ENCODE measurements at regions not wholly inside any gene's neighbourhood (a gene's known extent, or its start where the extent isn't known, plus 50 kb on each side); places are given as distances from the start of the nearest gene placed in this dataset.

DNA sequence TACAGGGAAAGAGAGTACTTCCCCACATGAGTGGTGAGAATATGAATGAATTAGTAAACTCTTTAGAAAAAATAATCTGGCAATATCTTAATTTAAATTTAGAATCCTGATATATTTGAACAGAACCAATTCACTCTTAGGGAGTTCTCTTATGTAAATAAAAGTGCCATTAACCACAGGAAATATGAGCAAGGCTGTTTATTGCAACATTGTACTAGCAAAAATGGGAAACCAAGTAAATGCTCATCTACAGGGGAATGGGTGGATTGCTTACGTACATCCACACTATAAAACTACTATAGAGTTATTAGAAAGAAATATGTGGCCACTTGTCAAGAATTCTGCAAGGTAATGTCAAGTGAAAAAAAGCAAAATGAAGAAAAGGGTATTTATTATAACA lies 274.5 kb downstream of the TLE1 start:
- BruUV-seq (replicated peaks): no TSS peak
- H3K4me1 Mint-ChIP-seq (ENCODE audit: insufficient read depth, unreplicated experiment): no peaks in the 10 kb centered on the region
- intact Hi-C loops (cut with micrococcal nuclease): no loop called here
- DNase-seq (ENCODE audit: unreplicated experiment): no peak
- H3K27ac Mint-ChIP-seq (ENCODE audit: low read depth, unreplicated experiment): no peak overlapping the region
- CTCF ChIA-PET: no interaction called here
- POLR2A ChIA-PET: no interaction called here
- no peaks in the 10 kb centered on the region for H3K9me3 Mint-ChIP-seq (ENCODE audit: unreplicated experiment)
- TF ChIP-seq, protein P1, sequence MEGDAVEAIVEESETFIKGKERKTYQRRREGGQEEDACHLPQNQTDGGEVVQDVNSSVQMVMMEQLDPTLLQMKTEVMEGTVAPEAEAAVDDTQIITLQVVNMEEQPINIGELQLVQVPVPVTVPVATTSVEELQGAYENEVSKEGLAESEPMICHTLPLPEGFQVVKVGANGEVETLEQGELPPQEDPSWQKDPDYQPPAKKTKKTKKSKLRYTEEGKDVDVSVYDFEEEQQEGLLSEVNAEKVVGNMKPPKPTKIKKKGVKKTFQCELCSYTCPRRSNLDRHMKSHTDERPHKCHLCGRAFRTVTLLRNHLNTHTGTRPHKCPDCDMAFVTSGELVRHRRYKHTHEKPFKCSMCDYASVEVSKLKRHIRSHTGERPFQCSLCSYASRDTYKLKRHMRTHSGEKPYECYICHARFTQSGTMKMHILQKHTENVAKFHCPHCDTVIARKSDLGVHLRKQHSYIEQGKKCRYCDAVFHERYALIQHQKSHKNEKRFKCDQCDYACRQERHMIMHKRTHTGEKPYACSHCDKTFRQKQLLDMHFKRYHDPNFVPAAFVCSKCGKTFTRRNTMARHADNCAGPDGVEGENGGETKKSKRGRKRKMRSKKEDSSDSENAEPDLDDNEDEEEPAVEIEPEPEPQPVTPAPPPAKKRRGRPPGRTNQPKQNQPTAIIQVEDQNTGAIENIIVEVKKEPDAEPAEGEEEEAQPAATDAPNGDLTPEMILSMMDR (IDR thresholded peaks at IDR 0.05; ENCODE audit: unreplicated experiment): no peak
- H3K36me3 Mint-ChIP-seq (ENCODE audit: insufficient read depth, unreplicated experiment): no peaks in the 10 kb centered on the region
- no peak overlapping the region for H3K4me3 Mint-ChIP-seq (ENCODE audit: unreplicated experiment)
- H3K27me3 Mint-ChIP-seq (ENCODE audit: insufficient read depth, unreplicated experiment): no peaks in the 10 kb centered on the region

DNA sequence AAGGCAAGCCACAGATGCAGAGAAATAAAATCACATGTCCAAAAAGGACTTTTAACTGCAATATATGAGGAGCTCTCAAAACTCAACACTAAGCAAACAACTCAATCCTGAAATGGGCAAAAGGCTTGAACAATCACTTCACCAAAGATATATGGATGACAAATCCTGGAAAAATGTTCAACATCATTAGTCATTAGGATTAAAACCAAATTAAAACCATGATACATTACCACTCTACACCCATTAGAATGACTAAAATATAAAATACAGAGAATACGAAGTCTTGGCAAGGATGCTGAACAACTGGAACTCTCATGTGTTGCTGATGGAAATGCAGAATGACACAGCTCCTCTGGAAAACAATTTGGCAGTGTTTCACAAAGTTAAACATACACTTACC lies 277.4 kb downstream of the TLE1 start:
- DNase-seq (ENCODE audit: unreplicated experiment): no peak
- peaks cover 6% of the 10 kb centered on the region for H3K36me3 Mint-ChIP-seq (ENCODE audit: insufficient read depth, unreplicated experiment)

DNA sequence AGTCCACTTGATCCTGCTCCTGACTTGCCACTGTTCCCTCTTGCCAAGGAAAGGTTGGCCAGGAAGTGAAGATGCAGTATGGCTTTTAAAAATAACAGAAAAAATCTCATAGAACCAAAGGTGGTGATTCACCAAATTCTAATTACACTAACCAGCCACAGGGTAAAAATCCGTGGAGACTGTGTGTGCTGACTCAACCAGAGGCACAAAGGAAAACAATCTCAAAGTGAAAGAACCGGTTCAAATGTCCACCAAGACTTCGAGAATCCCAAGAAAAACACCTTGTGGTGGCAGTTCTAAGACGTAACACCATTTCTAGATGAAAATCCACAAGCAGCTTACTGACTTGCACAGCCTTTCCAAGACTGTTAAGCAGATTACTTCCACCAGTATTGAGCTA lies 279.1 kb downstream of the TLE1 start:
- H3K9me3 Mint-ChIP-seq (ENCODE audit: unreplicated experiment): no peaks in the 10 kb centered on the region
- peak overlapping the region; percentile 75 for H3K27ac Mint-ChIP-seq (ENCODE audit: low read depth, unreplicated experiment)
- no peaks in the 10 kb centered on the region for H3K27me3 Mint-ChIP-seq (ENCODE audit: insufficient read depth, unreplicated experiment)
- intact Hi-C loops (cut with micrococcal nuclease): no loop called here
- H3K36me3 Mint-ChIP-seq (ENCODE audit: insufficient read depth, unreplicated experiment): peaks cover 6% of the 10 kb centered on the region
- peak overlapping the region; percentile 45 for H3K4me3 Mint-ChIP-seq (ENCODE audit: unreplicated experiment)
- CTCF ChIA-PET: no interaction called here
- BruUV-seq (replicated peaks): no TSS peak
- POLR2A ChIA-PET: no interaction called here
- no peaks in the 10 kb centered on the region for H3K4me1 Mint-ChIP-seq (ENCODE audit: insufficient read depth, unreplicated experiment)
- TF ChIP-seq, protein P1 (IDR thresholded peaks at IDR 0.05; ENCODE audit: unreplicated experiment): no peak
- peak; percentile 76 for DNase-seq (ENCODE audit: unreplicated experiment)

More for the DNA sequence above, 277.4 kb downstream of the TLE1 start:
- H3K4me3 Mint-ChIP-seq (ENCODE audit: unreplicated experiment): no peak overlapping the region
- intact Hi-C loops (cut with micrococcal nuclease): no loop called here
- no peaks in the 10 kb centered on the region for H3K27me3 Mint-ChIP-seq (ENCODE audit: insufficient read depth, unreplicated experiment)
- no peak overlapping the region for H3K27ac Mint-ChIP-seq (ENCODE audit: low read depth, unreplicated experiment)
- ChIA-PET POLR2A (no interaction called here), CTCF (interaction anchor here (0.6 to 1.0 kb wide), 2 partner anchors 748 to 1096 kb away, joined by 3 to 4 read pairs; no protein-coding TSS in a partner anchor)
- no peaks in the 10 kb centered on the region for H3K9me3 Mint-ChIP-seq (ENCODE audit: unreplicated experiment)
- TF ChIP-seq, protein P1 (IDR thresholded peaks at IDR 0.05; ENCODE audit: unreplicated experiment): no peak
- no TSS peak for BruUV-seq (replicated peaks)
- no peaks in the 10 kb centered on the region for H3K4me1 Mint-ChIP-seq (ENCODE audit: insufficient read depth, unreplicated experiment)

DNA sequence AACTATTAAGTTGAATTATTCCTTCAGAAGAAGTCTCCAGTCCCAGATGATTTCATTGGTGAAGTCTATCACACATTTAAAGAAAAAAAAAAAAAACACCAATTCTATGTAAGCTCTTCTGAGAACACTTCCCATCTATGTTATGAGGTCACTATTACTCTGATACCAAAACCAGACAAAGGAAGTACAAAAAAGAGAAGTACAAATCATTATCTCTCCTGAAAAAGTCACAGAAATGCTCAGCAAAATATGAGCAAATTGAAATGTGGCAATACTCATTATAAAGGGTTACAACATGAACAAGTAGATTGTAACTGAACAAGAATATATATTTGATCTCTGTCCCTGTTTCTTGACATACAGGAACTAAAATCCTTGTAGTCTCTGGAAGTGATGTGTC lies 280.4 kb downstream of the TLE1 start:
- TF ChIP-seq, protein P1 (IDR thresholded peaks at IDR 0.05; ENCODE audit: unreplicated experiment): no peak
- Mint-ChIP-seq H3K27ac (ENCODE audit: low read depth, unreplicated experiment) (no peak overlapping the region), H3K36me3 (ENCODE audit: insufficient read depth, unreplicated experiment) (peaks cover 6% of the 10 kb centered on the region), H3K27me3 (ENCODE audit: insufficient read depth, unreplicated experiment) (no peaks in the 10 kb centered on the region), H3K4me1 (ENCODE audit: insufficient read depth, unreplicated experiment) (no peaks in the 10 kb centered on the region), H3K9me3 (ENCODE audit: unreplicated experiment) (no peaks in the 10 kb centered on the region), H3K4me3 (ENCODE audit: unreplicated experiment) (no peak overlapping the region)
- intact Hi-C loops (cut with micrococcal nuclease): no loop called here
- BruUV-seq (replicated peaks): no TSS peak
- CTCF ChIA-PET: interaction anchor here (0.7 kb wide), 1 partner anchor 1518 kb away, joined by 3 read pairs; no protein-coding TSS in a partner anchor
- DNase-seq (ENCODE audit: unreplicated experiment): no peak
- POLR2A ChIA-PET: no interaction called here

Measured in MCF 10A (cell line).